Mesothelial cell of epicardium (in vitro differentiated cells): ENCODE measurements at regions not wholly inside any gene's neighbourhood (a gene's known extent, or its start where the extent isn't known, plus 50 kb on each side); places are given as distances from the start of the nearest gene placed in this dataset.

ENCODE experiments used
- DNase-seq, 2 experiments: peaks; one replicate each; pipeline ENCODE4 v3.0.0; 2021; ENCODE audit warnings: low spot score in 2 of 2; ENCODE audit not compliant: unreplicated experiment in 2 of 2
- H3K27ac Mint-ChIP-seq: 2 replicates; pipeline ENCODE4 v1.8.0; 2021; ENCODE audit warnings: mixed read lengths
- H3K27me3 Mint-ChIP-seq: 2 replicates; pipeline ENCODE4 v1.8.0; 2021; ENCODE audit warnings: low read depth, mixed read lengths
- H3K36me3 Mint-ChIP-seq: 2 replicates; pipeline ENCODE4 v1.8.0; 2021; ENCODE audit warnings: mixed read lengths
- H3K4me1 Mint-ChIP-seq: 2 replicates; pipeline ENCODE4 v1.8.0; 2021; ENCODE audit warnings: mixed read lengths
- H3K4me3 Mint-ChIP-seq: 2 replicates; pipeline ENCODE4 v1.8.0; 2021; ENCODE audit warnings: mild to moderate bottlenecking, moderate library complexity, mixed read lengths
- H3K9me3 Mint-ChIP-seq: 2 replicates; pipeline ENCODE4 v1.8.0; 2021; ENCODE audit warnings: mixed read lengths
- TF ChIP-seq, protein P1 (sequence below): fragments of 200-600 bp; sonication (generic); IDR thresholded peaks from one replicate; pipeline ENCODE4 v1.5.0; 2021; ENCODE audit warnings: antibody characterized with exemption; ENCODE audit not compliant: unreplicated experiment

DNA sequence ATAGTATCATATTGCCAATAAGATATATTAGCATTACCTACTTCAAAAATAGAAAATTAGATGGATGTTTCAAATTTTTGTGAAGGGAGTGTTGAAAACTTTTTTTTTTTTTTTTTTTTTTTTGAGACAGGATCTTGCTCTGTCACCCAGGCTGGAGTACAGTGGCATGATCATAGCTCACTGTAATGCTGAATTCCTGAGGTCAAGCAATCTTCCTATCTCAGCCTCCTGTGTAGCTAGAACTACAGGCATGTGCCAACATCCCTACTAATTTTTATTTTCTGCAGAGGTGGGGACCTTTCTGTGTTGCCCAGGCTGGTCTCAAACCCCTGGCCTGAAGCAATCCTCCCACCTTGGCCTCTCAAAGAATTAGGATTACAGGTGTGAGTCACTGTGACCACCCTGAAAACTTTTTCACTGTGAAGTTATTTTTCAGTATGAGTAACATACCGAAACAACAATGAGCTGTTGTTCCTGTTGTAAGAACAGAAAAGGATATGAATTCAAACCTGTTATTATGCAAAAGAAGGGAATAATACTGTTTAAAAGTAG is 266.9 kb downstream of the NEBL start:
- H3K4me1 Mint-ChIP-seq, result peaks cover 24% of the 10 kb centered on the region
- TF ChIP-seq, protein P1, sequence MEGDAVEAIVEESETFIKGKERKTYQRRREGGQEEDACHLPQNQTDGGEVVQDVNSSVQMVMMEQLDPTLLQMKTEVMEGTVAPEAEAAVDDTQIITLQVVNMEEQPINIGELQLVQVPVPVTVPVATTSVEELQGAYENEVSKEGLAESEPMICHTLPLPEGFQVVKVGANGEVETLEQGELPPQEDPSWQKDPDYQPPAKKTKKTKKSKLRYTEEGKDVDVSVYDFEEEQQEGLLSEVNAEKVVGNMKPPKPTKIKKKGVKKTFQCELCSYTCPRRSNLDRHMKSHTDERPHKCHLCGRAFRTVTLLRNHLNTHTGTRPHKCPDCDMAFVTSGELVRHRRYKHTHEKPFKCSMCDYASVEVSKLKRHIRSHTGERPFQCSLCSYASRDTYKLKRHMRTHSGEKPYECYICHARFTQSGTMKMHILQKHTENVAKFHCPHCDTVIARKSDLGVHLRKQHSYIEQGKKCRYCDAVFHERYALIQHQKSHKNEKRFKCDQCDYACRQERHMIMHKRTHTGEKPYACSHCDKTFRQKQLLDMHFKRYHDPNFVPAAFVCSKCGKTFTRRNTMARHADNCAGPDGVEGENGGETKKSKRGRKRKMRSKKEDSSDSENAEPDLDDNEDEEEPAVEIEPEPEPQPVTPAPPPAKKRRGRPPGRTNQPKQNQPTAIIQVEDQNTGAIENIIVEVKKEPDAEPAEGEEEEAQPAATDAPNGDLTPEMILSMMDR, result no peak
- H3K27me3 Mint-ChIP-seq, result peaks cover 2% of the 10 kb centered on the region
- DNase-seq, result no peak
- H3K27ac Mint-ChIP-seq, result no peak overlapping the region
- no peaks in the 10 kb centered on the region for H3K9me3 Mint-ChIP-seq
- no peak overlapping the region for H3K4me3 Mint-ChIP-seq
- H3K36me3 Mint-ChIP-seq, result no peaks in the 10 kb centered on the region

GRCh38 chr10:20627946-20628507 is 269.1 kb downstream of the NEBL start:
- TF ChIP-seq, protein P1, result no peak
- Mint-ChIP-seq H3K4me3 (no peak overlapping the region), H3K9me3 (no peaks in the 10 kb centered on the region), H3K36me3 (no peaks in the 10 kb centered on the region), H3K27me3 (peaks cover 4% of the 10 kb centered on the region), H3K27ac (no peak overlapping the region), H3K4me1 (peaks cover 13% of the 10 kb centered on the region)
- DNase-seq, result no peak

DNA sequence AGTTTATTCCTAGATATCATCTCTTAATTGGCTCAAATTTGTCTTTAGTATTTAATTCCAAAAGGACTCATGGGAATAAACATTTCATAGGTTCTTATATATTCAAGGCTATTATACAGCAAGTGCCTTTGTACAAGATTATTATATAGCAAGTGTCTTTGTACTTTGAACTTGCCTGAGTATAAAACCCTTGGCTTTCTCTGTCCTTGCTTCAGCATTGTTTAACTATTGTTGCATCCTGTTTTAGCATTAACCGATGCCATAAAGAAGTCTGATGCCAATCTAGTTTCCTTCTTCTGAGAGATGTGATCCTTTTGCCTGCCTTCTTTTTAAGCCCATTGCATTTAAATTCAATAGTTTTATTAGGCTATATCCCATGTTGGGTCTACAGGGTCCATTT is 270.0 kb downstream of the NEBL start:
- TF ChIP-seq, protein P1, result no peak
- Mint-ChIP-seq H3K4me3 (no peak overlapping the region), H3K27me3 (peaks cover 4% of the 10 kb centered on the region), H3K36me3 (no peaks in the 10 kb centered on the region), H3K4me1 (peaks cover 13% of the 10 kb centered on the region), H3K9me3 (no peaks in the 10 kb centered on the region), H3K27ac (no peak overlapping the region)
- no peak for DNase-seq

DNA sequence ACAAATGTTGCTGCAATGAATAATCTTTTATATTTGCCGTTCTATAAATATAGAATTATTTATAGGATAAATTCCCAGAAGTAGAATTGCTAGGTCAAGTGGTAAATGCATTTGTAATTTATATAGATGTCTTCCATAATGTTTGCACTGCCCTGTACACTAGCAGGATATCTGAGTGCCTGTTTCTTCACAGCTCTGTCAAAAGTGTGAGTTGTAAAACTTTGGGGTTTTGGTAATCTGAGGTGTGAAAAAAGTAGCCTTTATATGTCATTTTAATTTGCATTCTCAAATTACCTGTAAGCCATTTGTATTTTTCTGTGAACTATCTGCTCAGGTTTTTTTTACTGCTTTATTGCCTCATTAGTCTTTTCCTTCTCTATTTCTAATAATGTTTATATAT is 271.2 kb downstream of the NEBL start:
- Mint-ChIP-seq H3K4me1 (peaks cover 13% of the 10 kb centered on the region), H3K27ac (no peak overlapping the region), H3K4me3 (no peak overlapping the region), H3K36me3 (no peaks in the 10 kb centered on the region), H3K27me3 (peaks cover 4% of the 10 kb centered on the region), H3K9me3 (no peaks in the 10 kb centered on the region)
- TF ChIP-seq, protein P1, result no peak
- DNase-seq, result no peak

DNA sequence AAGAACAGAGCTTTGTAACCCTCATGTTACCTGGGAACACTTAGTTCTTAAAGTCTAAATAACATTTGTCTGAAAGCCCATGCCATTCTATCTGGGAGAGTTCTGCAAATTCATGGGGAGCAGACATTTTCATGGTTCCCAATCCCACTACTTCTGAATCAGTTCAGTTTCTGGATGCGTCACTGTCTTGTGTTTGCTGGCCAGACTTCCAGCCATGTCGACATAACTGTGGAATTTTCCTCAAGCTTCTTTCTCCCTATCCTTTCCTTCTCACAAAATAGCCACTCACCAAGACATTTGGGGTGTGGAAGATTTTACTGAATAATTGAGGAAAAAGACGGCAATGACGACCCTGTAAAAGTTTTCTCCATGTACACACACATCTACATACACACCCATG is 272.5 kb downstream of the NEBL start:
- H3K9me3 Mint-ChIP-seq, result no peaks in the 10 kb centered on the region
- H3K27ac Mint-ChIP-seq, result no peak overlapping the region
- no peaks in the 10 kb centered on the region for H3K36me3 Mint-ChIP-seq
- peaks cover 13% of the 10 kb centered on the region for H3K4me1 Mint-ChIP-seq
- no peak overlapping the region for H3K4me3 Mint-ChIP-seq
- no peak for DNase-seq
- TF ChIP-seq, protein P1, result no peak
- H3K27me3 Mint-ChIP-seq, result peaks cover 4% of the 10 kb centered on the region

GRCh38 chr10:20623546-20623945 is 273.6 kb downstream of the NEBL start:
- TF ChIP-seq, protein P1, result no peak
- Mint-ChIP-seq H3K27ac (no peak overlapping the region), H3K27me3 (peaks cover 6% of the 10 kb centered on the region), H3K4me1 (peaks cover 13% of the 10 kb centered on the region), H3K4me3 (no peak overlapping the region), H3K9me3 (no peaks in the 10 kb centered on the region), H3K36me3 (no peaks in the 10 kb centered on the region)
- no peak for DNase-seq
